Activated T-cell treated with anti-CD3 and anti-CD28 coated beads, Interleukin-2, amount 50 U/mL, for 48 hours (primary cell): ENCODE measurements at regions not wholly inside any gene's neighbourhood (a gene's known extent, or its start where the extent isn't known, plus 50 kb on each side); places are given as distances from the start of the nearest gene placed in this dataset.

Experiments used
- DNase-seq, 2 experiments: peaks; one replicate each; pipeline ENCODE4 v3.0.0-alpha.2; 2020

DNA sequence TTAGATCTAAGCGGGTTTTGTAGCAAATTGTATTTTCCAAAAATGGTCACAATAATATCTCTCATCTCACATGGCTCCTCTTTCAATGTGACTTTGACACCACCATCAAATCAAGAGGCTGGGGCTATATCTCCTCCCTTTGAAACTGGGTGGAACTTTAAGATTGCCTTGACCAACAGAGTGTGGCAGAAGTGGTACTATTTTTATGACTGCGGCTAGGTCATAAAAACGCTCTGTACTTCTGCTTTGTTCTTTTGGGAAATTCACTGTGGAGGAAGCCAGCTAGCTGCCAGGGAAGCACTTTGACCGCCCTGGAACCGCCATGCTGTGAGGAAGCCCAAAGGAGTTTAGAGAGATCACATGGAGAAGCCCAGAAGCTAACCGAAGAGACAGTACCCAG, 50.7 kb upstream of the ACOT11 start:
- DNase-seq = no peak

DNA sequence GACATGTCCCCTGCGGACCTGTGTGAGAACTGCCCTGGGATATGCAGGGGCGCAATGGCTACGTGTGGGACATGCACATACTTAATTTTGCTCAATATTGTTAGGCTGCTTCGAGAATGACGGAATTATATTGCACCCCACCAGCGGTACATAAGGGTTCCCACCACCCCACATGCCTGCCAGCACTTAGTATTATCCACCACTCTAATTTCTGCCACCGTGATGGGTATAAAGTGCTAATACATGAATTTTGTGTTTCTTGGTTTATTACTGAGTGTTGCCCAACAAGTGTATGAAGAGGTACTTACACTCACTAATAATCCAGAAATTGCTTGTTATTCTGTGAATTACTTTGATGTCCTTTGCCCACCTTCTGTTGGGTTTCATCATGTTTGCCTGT, 52.1 kb upstream of the ACOT11 start:
- no peak for DNase-seq

DNA sequence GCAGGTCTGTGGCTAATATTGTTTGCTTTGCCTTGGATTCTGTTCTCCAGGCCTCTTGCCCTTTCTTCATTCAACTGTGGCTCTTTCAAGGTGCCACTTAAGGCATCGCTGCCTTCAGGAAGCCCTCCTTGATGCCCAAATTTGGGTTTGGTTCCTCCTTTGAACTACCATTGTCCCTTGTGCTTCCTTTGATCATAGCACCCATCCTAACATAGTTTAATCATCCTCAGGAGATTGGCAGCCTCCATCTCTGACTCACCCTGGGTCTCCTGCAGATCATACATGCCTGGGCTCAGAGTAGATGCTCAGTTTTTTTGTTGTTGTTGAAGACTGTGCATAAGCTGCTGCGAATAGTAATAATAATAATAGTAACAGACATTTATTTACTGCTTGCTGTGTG, 54.4 kb upstream of the ACOT11 start:
- no peak for DNase-seq

DNA sequence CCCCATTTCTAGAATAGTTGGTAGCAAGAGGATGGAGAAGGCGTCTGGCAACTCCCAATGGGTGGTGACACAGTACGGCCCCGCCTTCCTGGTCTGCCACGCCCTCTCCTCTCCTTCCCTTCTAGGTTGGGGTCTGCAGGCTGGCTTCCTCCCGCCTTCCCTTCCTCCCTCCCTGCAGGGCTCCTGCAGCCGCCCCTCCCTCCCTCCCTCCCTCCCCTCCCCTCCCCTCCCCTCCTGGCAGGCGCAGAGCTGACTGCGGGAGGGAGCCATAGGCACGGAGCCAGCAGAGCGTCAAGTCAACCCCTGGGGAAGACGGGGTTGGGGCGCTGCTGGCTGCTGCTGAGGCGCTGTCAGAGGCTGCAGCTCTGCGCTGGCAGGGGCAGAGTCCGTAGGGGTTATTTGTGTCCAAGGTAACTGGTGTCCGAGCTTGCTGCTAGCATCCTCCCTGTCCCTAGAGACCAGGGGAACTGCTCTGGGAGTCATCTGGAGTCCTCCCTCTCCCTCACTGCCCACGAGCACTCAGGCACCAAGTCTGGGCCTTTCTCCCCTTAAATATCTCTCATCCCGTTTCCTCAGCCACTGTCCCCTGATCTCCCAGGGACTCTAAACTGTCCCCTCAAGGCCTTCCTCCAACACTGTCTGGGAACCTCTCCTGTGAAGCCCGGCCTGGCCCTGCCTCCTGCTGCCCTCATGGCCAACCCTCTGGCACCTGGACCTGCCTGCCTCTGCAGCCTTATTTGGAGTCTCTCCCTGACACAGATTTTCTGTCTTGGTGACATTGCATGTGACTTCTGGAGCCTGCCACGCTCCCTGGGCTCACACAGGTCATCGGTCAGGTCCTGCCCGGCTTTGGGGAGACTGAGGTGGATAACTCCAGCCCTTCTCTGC, 57.4 kb upstream of the ACOT11 start:
- no peak for DNase-seq

DNA sequence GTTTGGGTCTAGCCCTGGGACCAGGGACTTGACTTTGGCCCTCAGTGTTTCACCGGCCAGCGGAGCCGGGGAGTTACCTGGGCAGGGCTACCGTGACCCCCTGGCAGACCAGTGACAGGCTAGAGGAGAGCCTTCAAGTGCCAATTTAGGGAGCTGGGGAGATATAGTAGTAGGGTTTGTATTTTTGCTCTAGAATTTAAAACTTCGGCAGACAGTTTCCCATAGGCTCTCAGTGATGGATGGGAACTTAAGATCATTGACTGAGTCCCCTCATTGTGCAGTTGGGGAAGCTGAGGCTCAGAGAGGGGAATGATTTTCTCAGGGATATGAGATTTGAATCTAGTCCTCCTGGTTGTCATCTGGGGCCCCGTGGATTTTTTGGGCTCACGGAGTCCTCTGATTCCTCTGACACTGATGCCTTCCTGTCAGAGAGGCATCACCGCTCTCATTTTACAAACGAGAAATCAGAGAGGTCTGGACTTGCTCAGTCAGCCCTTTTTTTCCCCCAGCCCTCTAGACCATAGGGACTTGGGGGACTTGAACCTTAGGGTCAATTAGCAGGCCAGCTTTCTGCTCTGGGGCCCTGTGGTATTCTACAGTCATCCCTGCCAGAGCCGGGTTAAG, 58.3 kb upstream of the ACOT11 start:
- DNase-seq = no peak

DNA sequence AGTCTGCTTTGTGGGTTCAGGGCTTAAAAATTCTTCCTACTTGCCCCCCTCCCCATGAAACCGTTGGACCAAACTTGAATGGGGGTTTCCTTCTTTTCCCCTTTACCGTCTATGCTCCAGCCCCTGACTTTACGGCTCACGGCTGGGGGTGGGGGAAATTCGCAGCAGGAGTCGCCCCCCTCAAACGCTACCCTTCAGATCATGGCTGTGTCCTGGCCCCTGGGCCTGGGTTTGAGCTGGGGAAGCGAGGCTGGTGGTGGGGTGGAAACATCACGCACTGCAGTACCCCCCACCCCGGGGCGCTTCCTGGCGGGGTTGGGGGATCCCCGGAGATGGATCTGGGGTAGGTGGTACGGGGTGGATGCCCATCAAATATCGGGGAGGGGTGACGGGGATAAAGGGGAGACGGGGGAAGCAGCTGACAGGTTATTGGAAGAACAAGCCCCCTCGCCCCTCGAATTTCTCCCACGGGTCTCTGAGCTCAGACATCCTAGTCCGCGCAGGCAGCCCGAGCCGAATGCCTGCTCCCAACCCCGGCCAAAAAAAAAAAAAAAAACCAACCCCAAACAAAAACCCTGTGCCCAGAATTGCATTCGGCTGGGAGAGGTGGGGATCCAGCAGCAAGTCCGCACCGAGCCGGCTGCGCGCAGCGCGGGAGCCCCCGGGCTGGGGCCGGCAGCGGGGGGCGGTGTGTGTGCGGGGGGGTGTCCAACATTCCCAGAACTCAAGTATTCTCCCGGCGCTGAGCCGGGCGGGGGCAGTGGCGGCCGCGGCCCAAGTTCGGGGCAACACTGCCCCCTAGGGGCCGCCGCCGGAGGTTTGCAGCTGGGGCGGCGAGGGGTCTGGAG, 59.0 kb upstream of the ACOT11 start:
- peak; percentile 86 to 87 for DNase-seq

DNA sequence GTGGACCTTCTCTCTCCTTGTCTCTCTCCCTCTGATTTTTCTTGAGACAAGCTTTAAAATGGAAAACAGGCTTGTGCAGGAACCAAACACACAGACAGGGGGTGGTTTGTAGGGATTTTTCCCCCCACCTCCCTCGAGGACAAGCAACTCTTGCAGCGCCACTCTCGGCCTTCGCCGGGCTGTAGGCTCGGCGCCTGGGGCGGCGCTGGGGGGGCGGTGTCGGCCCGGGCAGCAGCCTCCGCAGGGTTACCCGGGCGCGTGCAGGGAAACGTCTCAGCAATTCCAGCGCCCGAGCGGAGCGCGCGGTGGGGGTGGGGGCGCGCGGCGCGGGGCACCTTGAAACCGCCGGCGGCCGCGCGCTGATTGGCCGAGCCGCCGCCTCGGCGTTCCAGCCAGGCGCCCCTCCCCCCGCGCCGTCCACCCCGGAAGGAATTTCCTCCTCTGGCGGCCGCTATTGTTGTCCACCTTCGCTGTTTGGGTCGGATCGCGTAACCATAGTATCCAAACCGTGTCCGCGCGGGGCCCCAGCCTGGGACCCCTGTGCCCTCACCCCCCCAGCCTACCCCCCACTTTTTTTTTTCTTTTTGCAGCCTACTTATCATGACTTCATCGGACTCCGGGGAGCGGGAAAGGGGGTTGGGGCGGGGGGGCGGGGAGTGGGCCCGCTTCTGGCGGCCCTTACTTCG, 59.8 kb upstream of the ACOT11 start:
- peak; percentile 76 to 83 for DNase-seq

DNA sequence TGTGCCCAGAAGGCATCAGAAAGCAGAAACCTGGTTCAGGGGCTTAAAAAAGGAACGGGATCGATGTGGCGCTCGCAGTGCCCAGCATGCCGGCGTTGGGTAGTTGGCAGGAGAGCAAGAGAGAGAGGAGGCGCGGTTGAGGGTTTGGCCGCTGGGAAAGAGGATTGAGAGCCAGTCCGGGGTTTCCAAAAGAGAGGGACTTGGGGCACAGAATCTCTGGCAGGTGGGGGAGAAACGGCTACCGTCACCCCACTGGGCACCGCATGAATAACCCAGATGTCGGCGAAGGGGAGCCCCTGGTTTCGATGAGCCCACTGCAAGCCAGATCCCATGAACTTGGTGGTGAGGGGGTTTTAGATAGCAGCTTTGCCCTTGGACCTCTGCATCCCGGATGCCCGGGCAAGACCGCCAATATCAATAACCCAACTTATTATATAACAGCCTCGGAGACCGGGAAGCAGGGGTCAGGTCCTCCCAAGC, 60.4 kb upstream of the ACOT11 start:
- no peak for DNase-seq

DNA sequence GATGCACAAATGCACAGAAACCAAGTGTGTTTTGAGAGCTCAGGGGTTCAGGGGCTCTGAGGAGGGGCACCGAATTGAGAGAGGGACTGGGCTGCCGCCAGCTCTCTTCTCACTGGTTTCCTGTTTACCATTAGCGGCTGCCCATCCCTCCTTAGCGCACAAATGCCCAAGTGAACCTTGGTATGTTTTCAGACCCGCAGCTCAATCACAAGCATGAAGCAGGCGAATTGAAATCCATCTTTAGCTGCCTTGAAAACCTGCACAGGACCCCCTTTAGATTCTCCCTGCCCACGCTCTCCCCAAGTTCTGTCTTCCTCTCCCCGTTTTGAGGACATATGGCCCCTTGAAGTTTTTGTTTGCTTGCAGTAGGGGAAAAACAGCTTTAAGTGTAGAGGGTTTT, 61.1 kb upstream of the ACOT11 start:
- DNase-seq = no peak

DNA sequence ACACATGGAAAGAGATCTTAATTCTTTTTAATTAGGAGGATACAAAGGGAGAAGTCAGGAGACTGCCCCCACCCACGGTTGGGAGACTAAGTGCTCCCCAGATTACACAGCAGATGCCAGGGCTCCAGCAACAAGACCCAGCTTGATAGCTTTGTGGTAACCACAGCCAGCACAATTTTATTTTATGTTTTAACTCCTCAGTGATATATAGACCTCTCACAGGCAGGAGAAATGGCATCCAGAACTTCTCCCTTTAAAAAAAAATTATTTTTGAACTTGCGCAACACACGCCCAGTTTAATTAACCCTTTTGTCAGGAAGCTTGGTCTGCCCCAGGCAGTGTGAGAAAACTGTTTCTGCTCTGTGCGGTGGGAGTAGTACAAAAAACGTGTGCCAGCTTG, 62.6 kb upstream of the ACOT11 start:
- no peak for DNase-seq

DNA sequence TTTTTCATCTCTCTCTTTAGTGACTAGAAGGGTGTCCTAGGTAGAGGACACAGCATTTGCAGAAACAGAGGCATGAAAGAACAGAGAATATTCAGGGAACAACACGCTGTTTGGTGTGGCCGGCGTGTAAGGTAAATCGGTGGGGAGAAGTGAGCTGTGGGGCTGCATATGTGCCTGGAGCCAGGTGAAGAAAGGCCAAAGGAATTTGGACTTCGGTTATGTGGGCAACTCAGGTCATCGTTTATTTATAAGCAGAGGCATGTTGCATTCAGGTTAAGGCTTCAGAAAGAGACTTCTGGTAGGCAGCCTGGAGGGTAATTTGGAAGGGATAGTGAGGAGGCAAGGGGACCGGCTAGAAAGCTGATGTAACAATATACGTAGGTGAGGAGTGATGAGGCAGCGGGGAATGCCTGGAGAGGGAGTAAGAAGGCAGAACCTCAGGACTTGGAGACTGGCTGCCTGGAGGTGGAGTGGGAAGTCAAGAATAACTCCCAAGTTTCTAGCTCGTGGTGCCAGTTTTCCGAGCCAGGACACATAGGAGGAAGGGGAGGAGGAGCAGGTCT, 64.1 kb upstream of the ACOT11 start:
- no peak for DNase-seq

DNA sequence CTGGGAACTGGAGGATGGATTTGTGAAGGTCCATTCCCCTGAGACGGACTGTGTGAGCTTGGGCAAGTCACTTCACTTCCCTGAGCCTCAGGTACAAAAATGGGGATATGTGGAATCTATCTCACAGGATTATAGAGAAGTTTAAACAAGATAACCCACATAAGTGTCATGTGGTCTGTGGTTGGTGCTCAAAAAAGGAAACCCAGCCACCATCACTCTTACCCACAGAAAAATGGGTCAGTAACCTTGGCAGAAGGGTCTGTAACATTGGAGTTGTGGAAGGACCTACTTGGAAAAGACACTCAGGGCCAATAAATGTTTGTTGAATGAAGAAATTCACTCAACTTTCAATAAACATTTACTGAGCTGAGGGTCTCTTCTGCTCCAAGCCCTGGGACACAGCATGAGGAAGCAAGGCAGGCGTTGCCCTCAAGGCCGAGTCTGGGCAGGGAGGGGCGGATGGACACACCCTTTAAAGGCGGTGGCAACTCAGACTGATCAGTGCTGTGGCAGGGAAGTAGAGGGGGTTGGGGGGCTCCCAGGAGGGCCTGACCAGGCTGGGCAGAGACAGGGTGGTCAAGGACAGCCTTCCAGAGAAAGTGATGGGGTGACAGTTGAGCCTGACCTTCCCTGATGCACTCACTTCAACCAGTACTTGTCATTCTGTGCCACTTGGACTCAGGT, 66.7 kb upstream of the ACOT11 start:
- DNase-seq = no peak

DNA sequence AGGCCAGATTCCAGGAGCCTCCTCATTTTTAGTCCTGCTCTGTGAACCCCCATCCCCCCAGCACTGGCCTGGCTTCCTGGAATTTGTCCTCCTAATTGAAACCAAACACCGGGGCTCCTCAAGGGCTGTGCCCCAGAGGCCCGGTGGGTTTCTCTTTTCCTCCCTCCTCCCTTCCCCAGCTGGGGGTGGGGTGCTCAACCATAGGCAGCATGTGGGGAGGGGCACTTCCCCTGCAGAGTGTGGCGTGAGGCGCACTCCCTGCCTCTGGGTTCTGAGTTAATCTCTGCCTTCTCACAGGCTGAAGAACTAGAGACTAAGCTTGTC, 67.5 kb upstream of the ACOT11 start:
- DNase-seq = no peak

DNA sequence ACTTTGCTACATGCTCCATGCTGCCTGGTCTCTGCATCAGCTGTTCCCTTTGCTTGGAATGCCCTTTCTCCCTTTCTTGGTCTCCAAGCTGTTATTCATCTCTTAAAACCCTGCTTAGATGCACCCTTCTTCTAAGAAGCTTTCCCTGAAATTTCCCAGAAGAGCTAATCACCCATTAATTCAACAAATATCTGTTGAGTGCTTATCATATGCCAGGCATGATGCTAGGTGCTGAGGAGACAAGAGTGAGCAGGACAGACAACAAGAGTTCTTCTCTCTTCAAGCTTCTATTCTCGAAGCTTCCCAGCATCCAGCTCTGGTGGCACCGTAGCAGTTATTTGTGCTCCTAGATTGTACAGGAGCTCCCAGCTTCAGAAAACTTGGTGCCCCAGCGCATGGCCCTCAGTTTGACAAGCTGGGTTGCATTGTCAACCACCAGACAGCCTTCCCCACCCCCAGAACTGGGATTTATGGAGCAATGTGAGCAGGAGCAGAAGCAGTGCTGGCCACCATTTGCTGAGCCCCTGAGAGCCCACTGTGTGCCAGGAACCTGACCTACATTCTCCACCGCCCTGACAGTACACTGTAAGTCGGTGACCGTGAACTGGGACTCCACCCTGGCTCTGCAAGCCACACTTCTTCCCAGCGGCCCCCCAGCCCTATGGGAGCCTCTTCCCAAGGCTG, 68.0 kb upstream of the ACOT11 start:
- no peak for DNase-seq

DNA sequence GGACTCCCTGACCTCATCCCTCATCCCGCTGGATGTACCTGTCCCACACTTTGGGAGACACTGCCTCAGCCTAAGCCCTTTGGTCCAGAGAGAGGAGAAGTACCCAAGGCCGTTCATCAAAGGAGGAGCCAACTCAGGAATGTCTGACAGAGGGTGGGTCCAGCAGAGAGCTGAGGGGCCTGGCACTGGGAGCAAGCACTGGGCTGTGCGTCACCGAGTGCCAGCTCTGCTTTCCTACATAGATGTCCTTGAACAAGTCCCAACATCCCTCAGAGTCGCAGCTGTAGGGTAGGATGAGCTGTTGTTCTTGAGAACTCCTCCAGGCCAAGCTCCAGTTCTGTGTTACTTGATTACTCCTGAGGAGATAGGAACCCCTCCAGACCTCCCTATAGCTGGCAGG, 68.8 kb upstream of the ACOT11 start:
- DNase-seq = no peak

DNA sequence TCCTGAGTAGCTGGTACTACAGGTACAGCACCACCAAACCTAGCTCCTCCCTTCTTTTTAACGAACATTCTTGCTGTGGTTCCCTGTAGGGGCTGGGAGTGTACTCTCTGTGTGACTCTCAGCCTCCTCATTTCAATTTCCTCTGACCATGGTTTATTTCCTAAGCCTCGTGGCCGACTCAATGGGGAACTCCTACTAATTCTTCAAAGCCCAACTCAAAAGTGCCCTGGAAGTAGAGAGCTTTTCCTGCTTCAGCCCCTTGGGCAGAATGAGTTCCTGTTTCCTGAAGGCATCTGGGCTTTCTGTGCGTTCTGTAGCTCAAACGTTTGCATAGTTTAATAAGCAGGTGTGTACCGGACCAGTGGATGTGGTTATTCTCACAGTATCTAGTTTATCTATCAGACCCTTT, 70.9 kb upstream of the ACOT11 start:
- no peak for DNase-seq

DNA sequence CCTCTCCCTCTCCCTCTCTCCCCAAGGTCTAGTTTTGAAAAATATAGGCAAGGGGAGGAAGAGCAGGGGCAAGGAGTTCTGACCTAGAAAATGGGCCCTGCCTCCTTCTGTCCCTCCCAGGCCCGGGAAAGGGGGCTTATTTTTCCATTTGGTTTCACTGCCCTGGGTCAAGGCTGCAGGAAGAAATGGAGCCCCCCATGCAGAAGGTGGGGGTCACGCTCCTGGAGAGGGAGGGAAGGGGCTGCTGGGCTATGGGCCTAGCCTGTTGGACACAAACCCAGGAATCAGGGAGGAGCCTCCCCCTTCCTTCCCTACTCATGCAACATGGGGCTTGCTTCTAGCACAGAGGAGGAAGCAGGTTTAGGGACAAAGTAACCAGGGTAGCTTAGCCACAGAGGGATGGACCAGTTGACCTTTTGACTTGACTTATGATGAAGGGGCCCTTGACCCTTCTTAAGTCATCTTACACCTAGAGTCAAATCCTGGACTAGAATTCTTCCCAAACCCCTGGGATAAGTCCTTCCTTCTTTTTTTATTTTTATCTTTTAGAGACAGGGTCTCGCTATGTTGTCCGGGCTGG, 70.4 kb upstream of the SSBP3 start:
- DNase-seq = no peak

DNA sequence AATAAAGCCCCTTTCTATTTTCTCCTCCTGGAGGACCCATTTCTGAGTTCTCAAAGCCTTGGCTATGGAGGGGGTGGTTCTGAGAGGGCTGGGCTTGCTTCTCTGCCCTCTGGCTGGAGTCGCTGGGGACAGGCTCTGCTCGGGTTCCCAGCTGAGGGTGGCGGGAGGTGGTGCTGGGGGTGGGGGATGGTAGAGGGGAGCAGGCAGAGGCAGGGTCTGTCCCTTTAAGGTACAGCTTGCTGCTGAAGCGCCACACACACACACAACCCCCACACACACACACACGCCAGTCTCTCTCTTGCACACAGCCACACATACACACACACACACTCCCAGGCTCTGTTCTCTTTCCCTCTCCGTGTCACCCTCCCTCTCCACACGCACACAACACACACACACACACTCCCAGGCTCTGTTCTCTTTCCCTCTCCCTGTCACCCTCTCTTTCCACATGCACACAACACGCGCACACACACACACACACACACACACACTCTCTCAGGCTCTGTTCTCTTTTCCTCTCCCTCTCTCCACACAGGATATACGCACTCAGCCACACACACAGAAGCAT, 69.8 kb upstream of the SSBP3 start:
- no peak for DNase-seq

DNA sequence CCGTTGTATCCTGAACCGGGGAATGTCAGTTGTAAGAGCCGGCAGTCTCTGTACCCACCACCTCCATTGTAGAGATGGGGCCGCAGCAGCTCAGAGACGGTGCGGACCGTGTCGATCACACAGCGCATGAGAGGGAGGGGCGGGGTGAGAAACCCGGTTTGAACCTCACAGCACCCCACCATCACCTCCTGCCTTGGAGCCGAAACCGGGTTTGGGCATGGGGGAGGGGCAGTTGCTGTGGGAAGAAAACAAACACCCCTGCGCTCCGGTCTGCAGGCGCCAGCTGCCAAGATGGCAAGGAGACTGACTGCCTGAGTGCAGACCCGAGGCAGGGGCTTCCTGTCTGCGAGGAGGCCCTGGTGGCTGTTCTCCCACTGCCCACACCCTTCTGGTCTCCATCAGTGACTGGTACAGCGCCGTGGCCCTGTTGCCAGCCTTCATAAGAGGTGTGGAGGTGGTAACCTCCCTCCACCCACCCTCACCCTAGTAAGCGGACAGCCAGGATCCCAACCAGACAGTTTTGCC, 69.2 kb upstream of the SSBP3 start:
- peak; percentile 47 to 58 for DNase-seq
